Glutamatergic neuron (in vitro differentiated cells): ENCODE measurements at regions not wholly inside any gene's neighbourhood (a gene's known extent, or its start where the extent isn't known, plus 50 kb on each side); places are given as distances from the start of the nearest gene placed in this dataset.

Source experiments
- DNase-seq: peaks from one replicate; pipeline ENCODE4 v3.0.0; 2022
- H3K27ac Mint-ChIP-seq: one replicate; pipeline ENCODE4 v1.8.0; 2020; ENCODE audit warnings: mild to moderate bottlenecking, mixed read lengths, inconsistent platforms; ENCODE audit not compliant: unreplicated experiment
- H3K27me3 Mint-ChIP-seq: one replicate; pipeline ENCODE4 v1.8.0; 2020; ENCODE audit warnings: mild to moderate bottlenecking, moderate library complexity, mixed read lengths, inconsistent platforms; ENCODE audit not compliant: unreplicated experiment
- H3K36me3 Mint-ChIP-seq: one replicate; pipeline ENCODE4 v1.8.0; 2020; ENCODE audit warnings: mild to moderate bottlenecking, mixed read lengths, inconsistent platforms; ENCODE audit not compliant: unreplicated experiment
- H3K4me1 Mint-ChIP-seq: one replicate; pipeline ENCODE4 v1.8.0; 2020; ENCODE audit warnings: mild to moderate bottlenecking, low read depth, mixed read lengths, inconsistent platforms; ENCODE audit not compliant: unreplicated experiment
- H3K4me3 Mint-ChIP-seq: one replicate; pipeline ENCODE4 v1.8.0; 2020; ENCODE audit warnings: mild to moderate bottlenecking, mixed read lengths, inconsistent platforms; ENCODE audit not compliant: unreplicated experiment
- H3K9me3 Mint-ChIP-seq: one replicate; pipeline ENCODE4 v1.8.0; 2020; ENCODE audit warnings: mild to moderate bottlenecking, moderate library complexity, mixed read lengths, inconsistent platforms; ENCODE audit not compliant: unreplicated experiment
- TF ChIP-seq, protein P1 (sequence below): fragments of 200-600 bp; sonication (generic); IDR thresholded peaks from one replicate; pipeline ENCODE4 v1.5.0; 2021; ENCODE audit not compliant: partially characterized antibody, unreplicated experiment

GRCh38 chr3:6098516-6099157, 762.3 kb upstream of the GRM7 start:
- Mint-ChIP-seq H3K4me3 (no peak overlapping the region), H3K27me3 (no peaks in the 10 kb centered on the region), H3K27ac (no peak overlapping the region), H3K9me3 (no peaks in the 10 kb centered on the region), H3K36me3 (no peaks in the 10 kb centered on the region), H3K4me1 (no peaks in the 10 kb centered on the region)
- no peak for DNase-seq
- TF ChIP-seq, protein P1, sequence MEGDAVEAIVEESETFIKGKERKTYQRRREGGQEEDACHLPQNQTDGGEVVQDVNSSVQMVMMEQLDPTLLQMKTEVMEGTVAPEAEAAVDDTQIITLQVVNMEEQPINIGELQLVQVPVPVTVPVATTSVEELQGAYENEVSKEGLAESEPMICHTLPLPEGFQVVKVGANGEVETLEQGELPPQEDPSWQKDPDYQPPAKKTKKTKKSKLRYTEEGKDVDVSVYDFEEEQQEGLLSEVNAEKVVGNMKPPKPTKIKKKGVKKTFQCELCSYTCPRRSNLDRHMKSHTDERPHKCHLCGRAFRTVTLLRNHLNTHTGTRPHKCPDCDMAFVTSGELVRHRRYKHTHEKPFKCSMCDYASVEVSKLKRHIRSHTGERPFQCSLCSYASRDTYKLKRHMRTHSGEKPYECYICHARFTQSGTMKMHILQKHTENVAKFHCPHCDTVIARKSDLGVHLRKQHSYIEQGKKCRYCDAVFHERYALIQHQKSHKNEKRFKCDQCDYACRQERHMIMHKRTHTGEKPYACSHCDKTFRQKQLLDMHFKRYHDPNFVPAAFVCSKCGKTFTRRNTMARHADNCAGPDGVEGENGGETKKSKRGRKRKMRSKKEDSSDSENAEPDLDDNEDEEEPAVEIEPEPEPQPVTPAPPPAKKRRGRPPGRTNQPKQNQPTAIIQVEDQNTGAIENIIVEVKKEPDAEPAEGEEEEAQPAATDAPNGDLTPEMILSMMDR, result no peak

GRCh38 chr3:6099458-6100075, 761.3 kb upstream of the GRM7 start:
- no peak overlapping the region for H3K4me3 Mint-ChIP-seq
- TF ChIP-seq, protein P1, result no peak

DNA sequence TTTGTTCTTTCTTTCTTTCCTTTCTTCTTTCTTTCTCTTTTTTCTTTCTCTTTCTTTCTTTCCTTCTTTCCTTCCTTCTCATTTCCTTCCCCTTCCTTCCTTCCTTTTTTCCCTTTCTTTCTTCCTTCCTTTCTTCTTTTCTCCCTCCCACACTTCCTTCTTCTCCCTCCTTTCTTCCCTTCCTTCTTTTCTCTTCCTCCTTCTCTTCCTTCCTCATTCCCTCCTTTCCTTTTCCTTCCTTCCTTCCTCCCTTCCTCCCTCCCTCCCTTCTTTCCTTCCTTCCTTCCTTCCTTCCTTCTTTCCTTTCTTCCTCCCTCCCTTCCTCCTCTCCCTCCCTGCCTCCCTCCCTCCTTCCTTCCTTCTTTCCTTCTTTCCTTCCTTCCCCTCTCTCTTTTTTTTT, 755.7 kb upstream of the GRM7 start:
- Mint-ChIP-seq H3K4me3 (no peak overlapping the region), H3K27ac (no peak overlapping the region), H3K4me1 (no peaks in the 10 kb centered on the region), H3K36me3 (no peaks in the 10 kb centered on the region), H3K27me3 (no peaks in the 10 kb centered on the region), H3K9me3 (no peaks in the 10 kb centered on the region)
- no peak for DNase-seq
- TF ChIP-seq, protein P1, result no peak

More at GRCh38 chr3:6099458-6100075, 761.3 kb upstream of the GRM7 start:
- no peaks in the 10 kb centered on the region for H3K9me3 Mint-ChIP-seq
- H3K27me3 Mint-ChIP-seq, result no peaks in the 10 kb centered on the region
- no peak for DNase-seq
- no peak overlapping the region for H3K27ac Mint-ChIP-seq
- H3K36me3 Mint-ChIP-seq, result no peaks in the 10 kb centered on the region
- H3K4me1 Mint-ChIP-seq, result no peaks in the 10 kb centered on the region

- no peaks in the 10 kb centered on the region for H3K36me3 Mint-ChIP-seq
- no peak overlapping the region for H3K27ac Mint-ChIP-seq
- TF ChIP-seq, protein P1, result no peak
- H3K9me3 Mint-ChIP-seq, result peaks cover 1% of the 10 kb centered on the region
- no peaks in the 10 kb centered on the region for H3K4me1 Mint-ChIP-seq
- H3K4me3 Mint-ChIP-seq, result no peak overlapping the region
- no peaks in the 10 kb centered on the region for H3K27me3 Mint-ChIP-seq
- DNase-seq, result no peak
Measured at GRCh38 chr3:6108957-6109356, 752.0 kb upstream of the GRM7 start.

DNA sequence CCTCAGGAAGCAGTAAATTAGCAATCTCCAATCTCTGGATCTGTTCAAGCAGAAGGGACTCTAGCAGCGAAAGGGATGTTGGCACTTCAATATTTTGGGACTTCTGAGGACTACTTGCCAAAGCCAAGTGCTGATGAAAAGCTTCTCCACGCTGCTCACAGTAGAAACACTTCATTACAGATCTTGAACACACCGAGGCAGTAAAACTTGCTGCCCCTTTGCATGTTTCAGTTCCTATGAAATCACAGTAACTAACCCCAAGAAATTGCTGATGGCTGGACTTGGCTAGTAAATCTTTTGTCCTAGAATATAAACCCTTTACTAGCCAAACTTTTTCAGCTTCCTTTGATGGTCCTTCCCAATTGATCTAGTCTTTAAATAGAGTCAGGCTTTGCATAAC, 750.5 kb upstream of the GRM7 start:
- TF ChIP-seq, protein P1, result no peak
- H3K36me3 Mint-ChIP-seq, result no peaks in the 10 kb centered on the region
- H3K27ac Mint-ChIP-seq, result no peak overlapping the region
- peaks cover 1% of the 10 kb centered on the region for H3K9me3 Mint-ChIP-seq
- no peak overlapping the region for H3K4me3 Mint-ChIP-seq
- H3K27me3 Mint-ChIP-seq, result no peaks in the 10 kb centered on the region
- H3K4me1 Mint-ChIP-seq, result no peaks in the 10 kb centered on the region
- no peak for DNase-seq
